ENCODE measurements at regions not wholly inside any gene's neighbourhood (a gene's known extent, or its start where the extent isn't known, plus 50 kb on each side); places are given as distances from the start of the nearest gene placed in this dataset.
"Not testable (repeated sequence)": the region's sequence is repeated elsewhere in the genome, so short reads cannot be mapped to it uniquely, and the experiment has no call there.

DNA sequence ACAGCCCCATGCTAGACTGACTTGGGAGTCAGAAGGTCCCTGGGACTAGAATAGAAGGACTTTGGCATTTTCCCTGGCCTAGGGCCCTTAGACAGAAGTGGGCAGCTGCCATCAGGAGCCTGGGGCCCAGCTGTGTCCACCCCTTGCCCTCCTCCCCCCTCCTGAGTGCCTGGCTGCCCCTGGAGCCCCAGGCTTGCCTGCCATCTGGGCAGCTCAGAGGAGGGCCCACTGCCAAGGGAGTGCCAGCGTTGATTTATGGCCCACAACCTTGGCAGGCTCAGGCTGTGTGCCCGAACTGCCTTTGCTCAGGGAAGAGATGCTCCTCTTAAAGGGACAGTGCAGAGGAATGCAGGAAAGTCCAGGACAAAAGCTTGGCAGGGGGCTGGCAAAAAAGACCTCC is 439.1 kb downstream of the SPATA31A7 start:
- H3K9me3 ChIP-seq; H3K27ac ChIP-seq; H3K27me3 ChIP-seq (replicated peaks; ENCODE audit: insufficient read depth); H3K4me3 ChIP-seq; H3K4me1 ChIP-seq (replicated peaks); intact Hi-C loops (cut with DNase I); H3K36me3 ChIP-seq; DNase-seq (ENCODE audit: low spot score): not testable (repeated sequence)
- WGBS = no CpG with 5 or more reads among the region's 2 CpGs

DNA sequence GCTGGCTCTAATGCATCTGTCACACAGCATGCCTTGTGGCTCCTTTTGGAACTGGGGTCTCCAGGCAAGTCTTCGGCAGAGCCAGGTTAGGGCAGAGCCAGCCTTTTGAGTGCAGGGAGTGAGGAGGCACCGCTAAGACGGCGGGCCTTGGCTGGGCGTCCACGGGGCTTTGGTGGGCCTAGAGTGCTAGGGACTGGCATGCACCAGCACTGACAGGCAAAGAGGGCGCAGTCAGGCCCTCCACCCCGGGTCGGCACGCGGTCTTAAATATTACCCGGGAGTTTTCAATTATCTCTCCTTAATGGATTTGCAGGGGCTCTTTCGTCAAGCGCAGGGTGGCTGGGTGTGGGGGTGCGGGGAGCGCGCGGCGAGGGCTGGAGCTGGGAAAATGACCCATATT is 444.4 kb downstream of the SPATA31A7 start:
- Histone ChIP-seq H3K4me3 (no peak overlapping the region), H3K27ac (no peak overlapping the region), H3K36me3 (no peaks in the 10 kb centered on the region), H3K4me1 (replicated peaks) (no peaks in the 10 kb centered on the region), H3K27me3 (replicated peaks; ENCODE audit: insufficient read depth) (no peaks in the 10 kb centered on the region), H3K9me3 (no peaks in the 10 kb centered on the region)
- TF ChIP-seq POLR2AphosphoS5 (IDR thresholded peaks at IDR 0.05) (no peak), POLR2A (IDR thresholded peaks at IDR 0.05) (no peak)
- TF ChIP-seq, protein P1, sequence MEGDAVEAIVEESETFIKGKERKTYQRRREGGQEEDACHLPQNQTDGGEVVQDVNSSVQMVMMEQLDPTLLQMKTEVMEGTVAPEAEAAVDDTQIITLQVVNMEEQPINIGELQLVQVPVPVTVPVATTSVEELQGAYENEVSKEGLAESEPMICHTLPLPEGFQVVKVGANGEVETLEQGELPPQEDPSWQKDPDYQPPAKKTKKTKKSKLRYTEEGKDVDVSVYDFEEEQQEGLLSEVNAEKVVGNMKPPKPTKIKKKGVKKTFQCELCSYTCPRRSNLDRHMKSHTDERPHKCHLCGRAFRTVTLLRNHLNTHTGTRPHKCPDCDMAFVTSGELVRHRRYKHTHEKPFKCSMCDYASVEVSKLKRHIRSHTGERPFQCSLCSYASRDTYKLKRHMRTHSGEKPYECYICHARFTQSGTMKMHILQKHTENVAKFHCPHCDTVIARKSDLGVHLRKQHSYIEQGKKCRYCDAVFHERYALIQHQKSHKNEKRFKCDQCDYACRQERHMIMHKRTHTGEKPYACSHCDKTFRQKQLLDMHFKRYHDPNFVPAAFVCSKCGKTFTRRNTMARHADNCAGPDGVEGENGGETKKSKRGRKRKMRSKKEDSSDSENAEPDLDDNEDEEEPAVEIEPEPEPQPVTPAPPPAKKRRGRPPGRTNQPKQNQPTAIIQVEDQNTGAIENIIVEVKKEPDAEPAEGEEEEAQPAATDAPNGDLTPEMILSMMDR (IDR thresholded peaks at IDR 0.05) = no peak
- intact Hi-C loops (cut with DNase I) = no loop called here
- no peak for DNase-seq (ENCODE audit: low spot score)
- 92% methylated on average over 12 of the region's 19 CpGs for WGBS

DNA sequence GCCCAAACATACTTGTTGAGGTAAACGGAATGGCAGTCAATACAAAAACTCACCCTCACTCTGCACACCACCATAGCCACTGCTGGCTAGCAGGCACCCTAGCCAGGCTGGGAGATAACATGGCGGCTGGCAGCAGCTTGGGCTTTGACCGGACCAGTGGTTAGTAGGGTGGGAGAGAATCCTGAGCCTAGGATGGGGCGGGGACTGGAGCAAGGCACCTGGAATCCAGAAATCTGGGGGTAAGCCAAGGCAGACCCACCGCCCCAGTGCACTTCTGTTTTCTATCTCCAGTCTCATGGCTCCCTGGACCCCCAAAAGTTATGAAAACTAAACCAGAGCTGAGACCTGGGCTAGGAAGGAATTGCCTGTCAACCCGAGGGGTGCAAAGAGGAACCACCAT is 474.4 kb downstream of the SPATA31A7 start:
- DNase-seq (ENCODE audit: low spot score) = not testable (repeated sequence)

DNA sequence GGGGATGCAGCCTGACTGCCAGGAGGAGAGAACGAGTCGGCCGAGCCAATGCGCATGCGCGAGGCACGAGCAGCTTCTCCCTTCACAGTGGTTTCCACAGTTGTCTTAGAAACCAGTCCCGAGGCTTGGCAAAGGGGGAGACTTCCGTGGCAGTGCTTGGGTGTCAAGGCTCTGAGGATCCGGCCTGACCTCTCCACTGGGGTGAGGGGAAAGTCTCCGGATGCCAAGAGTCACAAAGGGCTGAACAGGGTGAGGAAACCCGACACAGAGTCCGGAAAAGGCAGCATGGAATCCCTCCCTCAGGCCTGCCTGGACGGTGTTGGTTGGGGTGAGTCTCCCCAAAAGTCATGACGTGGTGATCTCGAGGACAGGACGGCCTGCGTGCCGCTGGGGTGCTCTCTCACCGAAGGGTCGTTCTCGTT is 475.5 kb downstream of the SPATA31A7 start:
- Histone ChIP-seq H3K9me3 (no peaks in the 10 kb centered on the region), H3K27me3 (replicated peaks; ENCODE audit: insufficient read depth) (no peaks in the 10 kb centered on the region), H3K4me1 (replicated peaks) (no peaks in the 10 kb centered on the region), H3K27ac (no peak overlapping the region), H3K36me3 (no peaks in the 10 kb centered on the region), H3K4me3 (no peak overlapping the region)
- TF ChIP-seq POLR2A (IDR thresholded peaks at IDR 0.05) (no peak), POLR2AphosphoS5 (IDR thresholded peaks at IDR 0.05) (no peak)
- TF ChIP-seq, protein P1 (IDR thresholded peaks at IDR 0.05) = no peak
- WGBS = 82% methylated on average over 22 of the region's 22 CpGs
- intact Hi-C loops (cut with DNase I) = no loop called here
- no peak for DNase-seq (ENCODE audit: low spot score)

More for the DNA sequence above, 474.4 kb downstream of the SPATA31A7 start:
- H3K36me3 ChIP-seq; intact Hi-C loops (cut with DNase I); H3K9me3 ChIP-seq; H3K27ac ChIP-seq; H3K27me3 ChIP-seq (replicated peaks; ENCODE audit: insufficient read depth); H3K4me3 ChIP-seq; H3K4me1 ChIP-seq (replicated peaks): not testable (repeated sequence)
- 82% methylated on average over 5 of the region's 6 CpGs for WGBS

DNA sequence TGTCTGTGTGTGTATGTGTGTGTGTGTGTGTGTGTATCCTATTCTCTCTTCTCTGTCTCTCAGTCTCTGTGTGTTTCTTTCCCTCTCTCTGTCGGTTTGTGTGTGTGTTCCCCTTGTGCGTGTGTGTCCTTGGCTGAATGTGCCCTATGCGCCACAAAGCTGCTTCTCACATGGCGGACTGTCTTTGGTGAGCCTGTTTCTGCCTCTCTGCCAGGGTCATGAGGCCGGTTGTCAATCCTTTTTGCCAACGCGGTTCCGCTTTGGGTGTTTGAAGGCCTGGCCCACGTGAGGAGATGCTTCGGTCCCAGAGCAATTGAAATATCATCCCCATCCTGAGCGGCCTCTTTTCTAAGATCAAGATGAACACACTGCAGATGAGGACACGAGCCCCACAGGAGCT is 476.0 kb downstream of the SPATA31A7 start:
- Histone ChIP-seq H3K36me3 (no peaks in the 10 kb centered on the region), H3K27me3 (replicated peaks; ENCODE audit: insufficient read depth) (no peaks in the 10 kb centered on the region), H3K27ac (no peak overlapping the region), H3K4me3 (no peak overlapping the region), H3K4me1 (replicated peaks) (no peaks in the 10 kb centered on the region), H3K9me3 (no peaks in the 10 kb centered on the region)
- intact Hi-C loops (cut with DNase I) = no loop called here
- WGBS = 81% methylated on average over 12 of the region's 12 CpGs
- TF ChIP-seq POLR2AphosphoS5 (IDR thresholded peaks at IDR 0.05) (no peak), POLR2A (IDR thresholded peaks at IDR 0.05) (no peak)
- TF ChIP-seq, protein P1 (IDR thresholded peaks at IDR 0.05) = no peak
- DNase-seq (ENCODE audit: low spot score) = no peak

DNA sequence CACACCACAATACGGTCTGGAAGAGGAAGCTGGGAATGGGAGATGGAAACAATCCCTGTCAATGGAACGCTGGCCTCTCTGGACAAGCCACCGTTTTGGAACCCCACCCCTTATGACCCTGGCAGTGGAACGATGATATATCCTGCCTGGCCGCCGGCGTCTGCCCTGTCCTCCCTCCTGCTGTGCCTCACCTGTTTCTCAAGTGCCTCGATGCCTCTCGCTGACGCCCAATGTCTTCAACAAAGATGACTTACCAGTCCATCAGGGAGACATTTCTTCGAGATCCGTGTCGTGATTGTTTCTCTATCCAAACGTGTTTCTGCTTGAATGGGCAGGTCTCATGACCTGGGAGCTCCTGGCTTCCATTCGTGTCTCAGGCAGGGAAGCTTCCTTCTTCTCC is 476.5 kb downstream of the SPATA31A7 start:
- Histone ChIP-seq H3K27me3 (replicated peaks; ENCODE audit: insufficient read depth) (no peaks in the 10 kb centered on the region), H3K4me1 (replicated peaks) (no peaks in the 10 kb centered on the region), H3K9me3 (no peaks in the 10 kb centered on the region), H3K27ac (no peak overlapping the region), H3K36me3 (no peaks in the 10 kb centered on the region), H3K4me3 (no peak overlapping the region)
- intact Hi-C loops (cut with DNase I) = no loop called here
- TF ChIP-seq POLR2A (IDR thresholded peaks at IDR 0.05) = no peak
- no peak for TF ChIP-seq POLR2AphosphoS5 (IDR thresholded peaks at IDR 0.05)
- TF ChIP-seq, protein P1 (IDR thresholded peaks at IDR 0.05) = no peak
- 85% methylated on average over 15 of the region's 15 CpGs for WGBS
- DNase-seq (ENCODE audit: low spot score) = no peak
